NT2/D1 (cell line): ENCODE measurements at regions not wholly inside any gene's neighbourhood (a gene's known extent, or its start where the extent isn't known, plus 50 kb on each side); places are given as distances from the start of the nearest gene placed in this dataset.

Source experiments
- SUZ12 ChIP-seq: IDR thresholded peaks from 2 replicates; pipeline ENCODE4 v1.6.1; 2011; ENCODE audit not compliant: insufficient read length, insufficient read depth; ENCODE audit errors: extremely low read depth
- YY1 ChIP-seq: IDR thresholded peaks from 2 replicates; pipeline ENCODE4 v1.6.1; 2011; ENCODE audit not compliant: insufficient read length, insufficient read depth
- ZNF274 ChIP-seq: IDR thresholded peaks from 2 replicates; pipeline ENCODE4 v1.6.1; 2011; ENCODE audit warnings: mild to moderate bottlenecking, low read depth, low read length

GRCh38 chr14:66388516-66388915 lies 97.7 kb upstream of the CCDC196 start:
- TF ChIP-seq YY1, result no peak
- TF ChIP-seq SUZ12, result no peak
- no peak for TF ChIP-seq ZNF274
